ENCODE measurements at regions not wholly inside any gene's neighbourhood (a gene's known extent, or its start where the extent isn't known, plus 50 kb on each side); places are given as distances from the start of the nearest gene placed in this dataset.
A peak's percentile ranks its signal among the peaks of the same experiment; 100 is the strongest.

DNA sequence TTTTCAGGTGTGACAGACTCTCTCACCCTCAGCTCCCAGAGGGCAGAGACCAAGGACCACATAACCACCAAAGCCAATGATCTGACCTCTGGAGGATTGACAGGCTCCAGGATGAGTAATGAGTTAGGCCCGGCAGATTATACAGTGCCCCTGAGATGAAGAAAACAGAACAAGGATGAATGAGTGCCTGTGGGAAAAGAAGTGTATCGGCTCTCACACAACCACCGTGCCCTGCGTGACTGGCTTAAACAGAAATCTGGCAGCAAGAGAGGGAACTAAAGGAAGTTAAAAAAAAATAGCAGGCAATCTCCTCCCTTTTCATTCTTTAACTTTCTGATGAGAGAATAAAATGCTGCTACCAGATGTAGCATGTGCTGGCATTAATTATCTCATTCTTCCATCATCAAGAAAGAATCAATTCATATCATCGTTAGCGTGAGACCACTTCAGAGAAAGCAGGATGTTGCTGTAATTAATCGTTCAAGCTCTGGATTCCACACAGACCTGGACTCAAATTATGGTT lies 227.5 kb upstream of the COL8A1 start:
- H3K4me1 Mint-ChIP-seq, result peaks cover 0 to 3% (median 0%) of the 10 kb centered on the region in 3 donors
- no peak overlapping the region for H3K27ac Mint-ChIP-seq
- H3K27ac ChIP-seq (ENCODE audit: low read depth, low read length), result no peak overlapping the region
- no peak overlapping the region for H3K4me3 ChIP-seq (ENCODE audit: low read length)
- no peaks in the 10 kb centered on the region for H3K27me3 Mint-ChIP-seq
- no peaks in the 10 kb centered on the region for H3K36me3 Mint-ChIP-seq
- CTCF ChIA-PET, result no interaction called here
- no peaks in the 10 kb centered on the region for H3K27me3 ChIP-seq (ENCODE audit: insufficient read depth, low read length, poor library complexity, severe bottlenecking)
- no peaks in the 10 kb centered on the region for H3K36me3 ChIP-seq (ENCODE audit: insufficient read depth, low read length)
- no peak for DNase-seq
- no peak overlapping the region for H3K4me3 Mint-ChIP-seq
- no peaks in the 10 kb centered on the region for H3K9me3 ChIP-seq (ENCODE audit: low read length)
- no peaks in the 10 kb centered on the region for H3K4me1 ChIP-seq (ENCODE audit: insufficient read depth, low read length)
- POLR2A ChIA-PET, result no interaction called here
- peaks cover 2 to 8% (median 3%) of the 10 kb centered on the region in 5 donors for H3K9me3 Mint-ChIP-seq

DNA sequence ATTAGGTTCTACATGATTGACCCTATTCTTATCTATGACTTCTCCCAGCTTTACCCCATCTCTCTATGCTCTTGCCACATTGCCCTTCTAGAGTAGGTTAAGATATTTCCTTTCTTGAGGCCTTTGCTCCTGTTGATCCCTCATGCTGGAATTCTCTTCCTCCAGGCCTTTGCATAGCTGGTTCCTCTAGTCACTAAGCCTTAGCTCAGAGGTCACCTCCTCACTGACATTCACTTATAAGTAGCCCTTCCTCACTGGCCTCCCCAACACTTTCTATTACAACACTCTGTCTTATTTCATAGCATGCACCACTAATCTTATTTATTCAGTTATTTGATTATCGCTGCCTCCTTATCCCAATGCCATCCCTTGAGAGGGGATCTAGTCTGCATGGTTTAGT lies 228.4 kb upstream of the COL8A1 start:
- ChIA-PET CTCF (no interaction called here), POLR2A (no interaction called here)
- DNase-seq, result no peak
- Histone ChIP-seq H3K4me3 (ENCODE audit: low read length) (no peak overlapping the region), H3K4me1 (ENCODE audit: insufficient read depth, low read length) (no peaks in the 10 kb centered on the region), H3K27me3 (ENCODE audit: insufficient read depth, low read length, poor library complexity, severe bottlenecking) (no peaks in the 10 kb centered on the region), H3K36me3 (ENCODE audit: insufficient read depth, low read length) (no peaks in the 10 kb centered on the region), H3K9me3 (ENCODE audit: low read length) (no peaks in the 10 kb centered on the region), H3K27ac (ENCODE audit: low read depth, low read length) (no peak overlapping the region)
- Mint-ChIP-seq H3K36me3 (no peaks in the 10 kb centered on the region), H3K27ac (no peak overlapping the region), H3K4me3 (no peak overlapping the region), H3K9me3 (peaks cover 2 to 8% (median 3%) of the 10 kb centered on the region in 5 donors), H3K4me1 (peaks cover 0 to 3% (median 0%) of the 10 kb centered on the region in 3 donors), H3K27me3 (no peaks in the 10 kb centered on the region)

DNA sequence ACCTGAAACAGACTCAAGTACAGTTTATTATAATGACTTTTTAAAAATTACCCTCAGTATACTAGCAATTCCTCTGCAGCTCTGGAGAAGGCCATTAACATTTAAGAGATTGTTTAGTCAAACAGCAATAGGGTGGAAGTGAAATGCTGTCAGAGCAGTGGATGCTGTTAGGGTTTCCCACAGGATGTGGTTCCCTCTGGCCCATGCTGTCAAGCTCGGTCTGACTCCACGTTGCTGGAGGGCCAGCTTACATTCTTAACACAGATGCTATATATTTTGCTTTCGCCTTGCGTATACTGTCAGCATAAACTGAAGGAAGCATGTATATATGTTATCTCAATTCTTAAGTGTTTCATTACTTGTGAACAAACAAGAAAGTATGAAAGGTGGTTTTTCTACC lies 231.1 kb upstream of the COL8A1 start:
- peaks cover 2 to 25% (median 3%) of the 10 kb centered on the region in 5 donors for H3K9me3 Mint-ChIP-seq

DNA sequence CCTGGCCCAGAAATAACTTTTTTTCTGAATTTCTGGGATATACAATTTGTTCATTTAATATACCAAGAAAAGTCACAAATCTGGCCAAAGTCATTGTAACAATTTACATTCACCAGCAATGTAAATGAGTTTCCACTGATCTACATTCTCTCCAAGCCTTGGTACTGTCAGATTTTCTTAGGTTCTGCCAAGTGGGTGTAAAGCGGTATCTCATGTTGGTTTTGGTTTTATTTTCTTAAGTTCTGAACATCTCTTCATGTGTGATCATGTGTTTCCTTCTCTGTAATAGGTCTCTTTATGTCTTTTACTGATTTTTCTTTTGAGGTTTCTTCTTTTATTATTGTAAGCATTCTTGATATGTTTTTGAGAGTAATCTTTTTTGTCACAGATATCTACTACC lies 235.6 kb upstream of the COL8A1 start:
- no peak for DNase-seq
- Histone ChIP-seq H3K9me3 (ENCODE audit: low read length) (no peaks in the 10 kb centered on the region), H3K27ac (ENCODE audit: low read depth, low read length) (no peak overlapping the region), H3K27me3 (ENCODE audit: insufficient read depth, low read length, poor library complexity, severe bottlenecking) (no peaks in the 10 kb centered on the region), H3K4me3 (ENCODE audit: low read length) (no peak overlapping the region), H3K4me1 (ENCODE audit: insufficient read depth, low read length) (no peaks in the 10 kb centered on the region), H3K36me3 (ENCODE audit: insufficient read depth, low read length) (no peaks in the 10 kb centered on the region)
- Mint-ChIP-seq H3K36me3 (no peaks in the 10 kb centered on the region), H3K27me3 (no peaks in the 10 kb centered on the region), H3K4me1 (peaks cover 0 to 3% (median 0%) of the 10 kb centered on the region in 3 donors), H3K4me3 (no peak overlapping the region), H3K9me3 (peaks cover 3 to 20% (median 14%) of the 10 kb centered on the region in 5 donors), H3K27ac (peak overlapping the region in 1 of 8 donors; percentile 41)
- CTCF ChIA-PET, result no interaction called here
- POLR2A ChIA-PET, result no interaction called here

More for the DNA sequence above, 231.1 kb upstream of the COL8A1 start:
- Histone ChIP-seq H3K27me3 (ENCODE audit: insufficient read depth, low read length, poor library complexity, severe bottlenecking) (no peaks in the 10 kb centered on the region), H3K4me3 (ENCODE audit: low read length) (no peak overlapping the region), H3K36me3 (ENCODE audit: insufficient read depth, low read length) (no peaks in the 10 kb centered on the region), H3K27ac (ENCODE audit: low read depth, low read length) (no peak overlapping the region), H3K9me3 (ENCODE audit: low read length) (no peaks in the 10 kb centered on the region), H3K4me1 (ENCODE audit: insufficient read depth, low read length) (no peaks in the 10 kb centered on the region)
- H3K27me3 Mint-ChIP-seq, result no peaks in the 10 kb centered on the region
- no peaks in the 10 kb centered on the region for H3K36me3 Mint-ChIP-seq
- no peak overlapping the region for H3K4me3 Mint-ChIP-seq
- no peak for DNase-seq
- peaks cover 0 to 3% (median 0%) of the 10 kb centered on the region in 3 donors for H3K4me1 Mint-ChIP-seq
- ChIA-PET CTCF (no interaction called here), POLR2A (no interaction called here)
- no peak overlapping the region for H3K27ac Mint-ChIP-seq

DNA sequence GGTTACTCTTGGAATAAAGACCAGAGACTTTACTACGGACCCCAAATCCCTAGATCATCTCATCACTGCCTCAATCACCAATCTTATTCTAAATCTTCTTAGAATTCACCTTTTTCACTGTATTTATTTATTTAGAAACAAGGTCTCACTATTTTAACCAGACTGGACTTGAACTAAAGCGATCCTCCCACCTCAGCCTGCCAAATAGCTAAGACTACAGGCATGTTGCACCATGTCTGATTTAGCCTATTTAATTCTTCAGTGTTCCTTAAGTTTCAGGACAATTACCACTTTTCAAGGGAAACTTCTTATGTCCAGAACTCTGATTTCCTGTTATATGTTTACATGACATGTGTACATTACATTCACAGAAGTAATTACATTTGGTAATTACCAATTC lies 238.0 kb upstream of the COL8A1 start:
- POLR2A ChIA-PET, result no interaction called here

DNA sequence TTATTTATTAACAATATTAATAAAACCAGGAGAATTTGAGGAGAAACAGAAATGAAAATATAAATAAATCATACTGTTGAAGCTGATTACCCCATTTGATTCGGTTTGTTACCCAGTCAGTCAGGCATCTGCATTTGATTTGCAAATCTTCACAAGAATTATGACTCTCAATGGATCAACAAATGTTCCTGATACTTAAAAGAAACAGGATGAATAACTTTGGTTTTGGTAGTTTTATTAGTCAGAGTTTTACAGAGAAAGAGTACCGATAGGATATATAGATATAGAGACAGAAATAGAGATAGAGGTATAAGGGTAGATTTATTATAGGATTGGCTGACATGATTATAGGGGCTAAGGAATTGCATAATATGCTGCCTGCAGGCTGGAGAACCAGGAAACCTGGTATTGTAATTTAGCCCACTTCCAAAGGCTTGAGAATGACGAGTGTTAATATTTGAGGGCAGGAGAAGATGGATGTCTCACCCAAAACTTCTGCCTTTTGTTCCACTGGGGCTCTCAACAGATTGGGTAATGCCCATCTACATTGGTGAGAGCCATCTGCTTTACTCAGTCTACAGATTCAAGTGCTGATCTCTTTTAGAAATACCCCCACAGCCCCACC lies 241.6 kb upstream of the COL8A1 start:
- Mint-ChIP-seq H3K4me3 (no peak overlapping the region), H3K27ac (no peak overlapping the region), H3K9me3 (peaks cover 4 to 19% (median 8%) of the 10 kb centered on the region in 5 donors), H3K27me3 (no peaks in the 10 kb centered on the region), H3K36me3 (no peaks in the 10 kb centered on the region), H3K4me1 (no peaks in the 10 kb centered on the region)
- Histone ChIP-seq H3K27ac (ENCODE audit: low read depth, low read length) (no peak overlapping the region), H3K27me3 (ENCODE audit: insufficient read depth, low read length, poor library complexity, severe bottlenecking) (no peaks in the 10 kb centered on the region), H3K9me3 (ENCODE audit: low read length) (no peaks in the 10 kb centered on the region), H3K36me3 (ENCODE audit: insufficient read depth, low read length) (no peaks in the 10 kb centered on the region), H3K4me3 (ENCODE audit: low read length) (no peak overlapping the region), H3K4me1 (ENCODE audit: insufficient read depth, low read length) (no peaks in the 10 kb centered on the region)
- no peak for DNase-seq
- ChIA-PET CTCF (no interaction called here), POLR2A (no interaction called here)

More for the DNA sequence above, 238.0 kb upstream of the COL8A1 start:
- Mint-ChIP-seq H3K36me3 (no peaks in the 10 kb centered on the region), H3K4me1 (no peaks in the 10 kb centered on the region), H3K4me3 (no peak overlapping the region), H3K27ac (no peak overlapping the region), H3K27me3 (no peaks in the 10 kb centered on the region), H3K9me3 (peaks cover 2 to 17% (median 16%) of the 10 kb centered on the region in 5 donors)
- H3K4me1 ChIP-seq (ENCODE audit: insufficient read depth, low read length), result no peaks in the 10 kb centered on the region
- no peaks in the 10 kb centered on the region for H3K27me3 ChIP-seq (ENCODE audit: insufficient read depth, low read length, poor library complexity, severe bottlenecking)
- CTCF ChIA-PET, result no interaction called here
- no peak for DNase-seq
- H3K4me3 ChIP-seq (ENCODE audit: low read length), result no peak overlapping the region
- no peaks in the 10 kb centered on the region for H3K36me3 ChIP-seq (ENCODE audit: insufficient read depth, low read length)
- no peak overlapping the region for H3K27ac ChIP-seq (ENCODE audit: low read depth, low read length)
- no peaks in the 10 kb centered on the region for H3K9me3 ChIP-seq (ENCODE audit: low read length)

DNA sequence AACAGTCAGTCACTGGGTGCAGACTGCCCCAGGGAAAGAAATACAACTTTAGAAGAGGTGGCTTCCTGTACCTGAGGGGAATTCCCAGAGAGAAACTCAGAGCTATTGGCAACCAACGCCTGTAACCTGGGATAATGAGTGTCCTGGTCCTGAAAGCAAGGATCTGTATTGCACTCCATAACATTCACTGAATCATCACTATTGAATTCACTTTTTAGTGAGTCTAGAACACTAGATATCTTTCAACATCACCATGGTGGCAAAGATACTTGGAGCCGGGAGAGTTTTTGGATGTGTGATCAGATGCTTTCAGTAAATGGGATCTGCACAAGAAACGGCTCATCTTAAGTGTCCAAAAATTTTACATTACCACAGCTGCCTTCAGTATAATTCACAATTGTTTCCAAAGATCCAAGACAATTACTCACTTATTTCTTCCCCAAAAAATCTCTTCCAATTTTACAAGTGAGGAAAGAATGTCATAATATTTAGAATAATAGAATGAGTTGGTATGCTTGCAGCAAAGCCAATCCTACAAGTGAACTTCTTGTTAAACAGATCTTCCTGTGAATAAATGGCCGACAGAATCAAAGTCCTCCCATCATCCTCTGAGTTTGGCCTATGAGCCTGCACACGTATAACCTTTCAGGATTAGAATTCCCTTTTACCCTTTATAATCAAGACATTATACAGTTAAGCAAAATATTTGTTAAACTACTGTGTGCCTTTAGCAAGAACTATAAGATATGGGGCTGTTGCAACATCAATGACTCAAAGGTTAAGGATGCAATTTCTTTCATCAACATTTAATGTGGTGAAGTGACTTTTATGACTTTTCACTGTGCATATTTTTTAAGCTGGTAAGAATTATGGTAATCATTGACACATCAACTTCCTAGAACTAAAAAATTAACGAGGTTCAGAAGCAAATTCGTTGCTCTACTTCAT lies 243.3 kb upstream of the COL8A1 start:
- POLR2A ChIA-PET, result no interaction called here
- H3K4me1 Mint-ChIP-seq, result no peaks in the 10 kb centered on the region
- H3K4me1 ChIP-seq (ENCODE audit: insufficient read depth, low read length), result no peaks in the 10 kb centered on the region
- no peaks in the 10 kb centered on the region for H3K9me3 ChIP-seq (ENCODE audit: low read length)
- no peak for DNase-seq
- H3K27ac ChIP-seq (ENCODE audit: low read depth, low read length), result no peak overlapping the region
- no peak overlapping the region for H3K4me3 ChIP-seq (ENCODE audit: low read length)
- H3K4me3 Mint-ChIP-seq, result no peak overlapping the region
- H3K27ac Mint-ChIP-seq, result no peak overlapping the region
- H3K36me3 ChIP-seq (ENCODE audit: insufficient read depth, low read length), result no peaks in the 10 kb centered on the region
- H3K27me3 ChIP-seq (ENCODE audit: insufficient read depth, low read length, poor library complexity, severe bottlenecking), result no peaks in the 10 kb centered on the region
- H3K36me3 Mint-ChIP-seq, result no peaks in the 10 kb centered on the region
- peaks cover 4 to 19% (median 7%) of the 10 kb centered on the region in 5 donors for H3K9me3 Mint-ChIP-seq
- CTCF ChIA-PET, result no interaction called here
- no peaks in the 10 kb centered on the region for H3K27me3 Mint-ChIP-seq

DNA sequence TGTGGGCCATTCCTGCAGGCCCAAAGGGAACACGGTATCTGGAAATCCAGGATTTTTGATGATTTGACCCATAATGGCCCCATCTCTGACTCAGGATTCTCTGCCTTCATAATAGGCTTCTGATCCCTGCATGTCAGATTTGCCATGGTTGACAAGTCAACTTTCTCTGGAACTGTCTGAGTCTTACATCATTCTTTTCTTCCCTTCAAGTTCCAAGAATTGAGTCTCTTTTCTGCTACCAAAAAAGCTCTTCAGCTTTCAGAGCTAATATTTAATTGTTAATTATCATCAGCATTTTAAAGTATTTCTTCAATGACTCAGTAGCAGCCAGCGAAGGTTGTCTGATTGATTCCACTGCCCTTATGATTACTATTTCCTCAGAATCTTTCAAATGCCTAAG lies 244.4 kb upstream of the COL8A1 start:
- Mint-ChIP-seq H3K4me3 (no peak overlapping the region), H3K36me3 (no peaks in the 10 kb centered on the region), H3K9me3 (peaks cover 4 to 13% (median 6%) of the 10 kb centered on the region in 5 donors), H3K4me1 (no peaks in the 10 kb centered on the region), H3K27me3 (no peaks in the 10 kb centered on the region), H3K27ac (no peak overlapping the region)
- Histone ChIP-seq H3K4me3 (ENCODE audit: low read length) (no peak overlapping the region), H3K36me3 (ENCODE audit: insufficient read depth, low read length) (no peaks in the 10 kb centered on the region), H3K27me3 (ENCODE audit: insufficient read depth, low read length, poor library complexity, severe bottlenecking) (no peaks in the 10 kb centered on the region), H3K9me3 (ENCODE audit: low read length) (no peaks in the 10 kb centered on the region), H3K27ac (ENCODE audit: low read depth, low read length) (no peak overlapping the region), H3K4me1 (ENCODE audit: insufficient read depth, low read length) (no peaks in the 10 kb centered on the region)
- DNase-seq, result no peak
- ChIA-PET POLR2A (no interaction called here), CTCF (no interaction called here)

Measured in CD8-positive, alpha-beta memory T cell (primary cell).